Fibroblast of skin of right biceps (primary cell): ENCODE measurements at regions not wholly inside any gene's neighbourhood (a gene's known extent, or its start where the extent isn't known, plus 50 kb on each side); places are given as distances from the start of the nearest gene placed in this dataset.

Experiments used
- DNase-seq: peaks from one replicate; pipeline ENCODE4 v3.0.0-alpha.2; 2013

DNA sequence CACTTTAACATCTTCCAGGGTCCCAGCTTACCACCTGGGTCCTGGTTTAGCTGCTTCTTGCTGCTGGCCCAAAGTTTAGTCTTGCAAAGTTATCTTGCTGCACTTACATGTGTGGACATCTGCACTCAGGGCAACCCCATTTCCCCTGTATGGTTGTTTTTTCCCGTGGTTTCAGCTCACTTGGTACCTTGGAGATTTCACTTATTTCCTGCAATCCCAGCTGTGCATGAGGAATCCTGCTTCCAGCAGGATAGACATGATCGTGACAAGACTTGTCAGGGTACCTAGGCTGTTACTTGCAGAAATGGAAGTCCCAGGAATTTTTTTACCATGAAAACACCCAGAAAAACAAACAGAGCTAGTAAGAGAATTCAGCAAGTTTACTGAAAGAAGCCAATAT lies 95.9 kb upstream of the LEP start:
- DNase-seq: no peak

GRCh38 chr7:128146052-128146451 lies 95.0 kb upstream of the LEP start:
- no peak for DNase-seq

DNA sequence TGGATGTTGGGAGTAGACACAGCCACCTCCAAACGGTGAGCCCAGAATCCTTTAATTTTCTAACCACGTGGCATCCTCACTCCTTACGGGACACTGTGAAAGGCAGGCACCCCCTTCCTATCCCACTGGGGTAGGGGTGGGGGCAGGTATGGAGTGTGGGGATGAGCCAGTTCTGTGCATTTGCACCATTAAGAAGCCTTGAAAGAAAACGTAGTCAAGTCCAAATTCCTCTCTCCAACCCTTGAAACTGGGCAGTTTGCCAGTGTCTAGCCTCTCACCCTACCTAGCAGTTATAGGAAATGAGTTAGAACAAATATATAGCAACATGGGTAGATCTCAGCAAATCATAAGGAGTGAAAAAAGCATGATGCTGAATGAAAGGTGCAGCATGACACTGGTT lies 92.4 kb upstream of the LEP start:
- DNase-seq: no peak

GRCh38 chr7:128150223-128150865 lies 90.7 kb upstream of the LEP start:
- DNase-seq: no peak

- DNase-seq: no peak
Observed at GRCh38 chr7:128151635-128152034, 89.4 kb upstream of the LEP start.

GRCh38 chr7:128152721-128153120 lies 88.4 kb upstream of the LEP start:
- no peak for DNase-seq

DNA sequence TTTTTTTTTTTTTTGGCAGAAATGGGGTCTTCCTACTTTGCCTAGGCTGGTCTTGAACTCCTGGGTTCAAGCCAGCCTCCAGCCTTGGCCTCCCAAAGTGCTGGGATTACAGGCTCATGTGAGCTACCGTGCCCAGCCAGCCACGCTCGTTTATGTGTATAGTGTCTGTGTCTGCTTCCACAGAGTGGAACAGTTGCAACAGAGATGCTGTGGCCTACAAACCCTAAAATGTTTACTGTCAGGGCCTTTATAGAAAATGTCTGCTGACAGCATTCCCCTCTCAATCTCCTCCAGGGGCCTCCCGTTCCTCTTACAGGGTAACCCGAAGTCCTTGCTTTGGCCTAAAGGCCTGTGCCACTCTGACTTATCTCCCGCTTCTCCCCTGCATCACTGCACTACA lies 87.6 kb upstream of the LEP start:
- DNase-seq: no peak

DNA sequence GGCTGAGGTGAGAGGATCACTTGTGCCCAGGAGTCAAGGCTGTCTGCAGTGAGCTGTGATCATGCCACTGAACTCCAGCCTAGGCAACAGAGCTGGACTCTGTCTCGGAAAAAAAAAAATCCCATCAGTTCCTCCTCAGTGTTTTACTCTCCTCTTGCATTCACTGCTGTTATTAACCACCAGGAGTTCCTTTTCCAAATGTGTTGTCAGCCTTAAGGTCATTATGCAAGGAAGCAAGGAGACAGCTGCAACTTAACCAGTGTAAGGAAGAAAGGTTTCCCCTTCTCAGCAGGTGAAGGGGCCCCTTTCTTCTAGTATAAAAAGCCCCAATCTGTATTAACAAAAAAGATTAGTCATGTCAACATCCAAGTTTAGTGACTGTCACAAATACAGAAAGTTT lies 86.6 kb upstream of the LEP start:
- no peak for DNase-seq

DNA sequence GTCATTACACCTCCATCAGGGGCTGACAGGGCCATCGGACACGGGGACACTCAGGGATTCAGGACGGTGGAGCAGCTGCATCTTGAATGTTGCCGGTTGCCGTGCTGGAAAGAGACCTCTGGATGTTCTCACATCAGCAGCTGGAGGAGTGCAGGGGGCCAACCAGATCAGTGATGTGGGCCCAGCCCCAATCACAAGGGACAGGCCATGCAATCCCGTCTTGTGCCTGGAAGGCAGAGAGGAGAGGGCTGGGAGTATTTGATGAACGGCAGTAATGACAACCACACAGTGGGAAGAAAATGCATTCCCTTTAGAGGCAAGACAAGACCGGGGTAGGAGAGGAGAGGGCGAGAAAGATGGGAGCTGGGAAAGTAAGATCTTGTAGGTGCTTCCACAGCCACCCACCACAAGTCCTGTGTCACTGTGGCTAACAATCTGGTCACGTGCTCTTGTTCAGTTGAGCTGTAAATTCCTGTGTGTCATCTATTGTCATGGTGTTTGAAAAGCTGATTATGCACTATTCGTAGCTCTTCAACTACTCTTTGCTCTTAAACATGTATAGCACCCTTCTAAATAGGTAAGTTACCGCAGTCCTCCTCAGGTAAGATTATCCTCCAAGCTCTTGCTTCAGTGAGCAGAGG lies 85.9 kb upstream of the LEP start:
- DNase-seq: no peak

- no peak for DNase-seq
Observed at GRCh38 chr7:128157906-128158305, 83.2 kb upstream of the LEP start.

DNA sequence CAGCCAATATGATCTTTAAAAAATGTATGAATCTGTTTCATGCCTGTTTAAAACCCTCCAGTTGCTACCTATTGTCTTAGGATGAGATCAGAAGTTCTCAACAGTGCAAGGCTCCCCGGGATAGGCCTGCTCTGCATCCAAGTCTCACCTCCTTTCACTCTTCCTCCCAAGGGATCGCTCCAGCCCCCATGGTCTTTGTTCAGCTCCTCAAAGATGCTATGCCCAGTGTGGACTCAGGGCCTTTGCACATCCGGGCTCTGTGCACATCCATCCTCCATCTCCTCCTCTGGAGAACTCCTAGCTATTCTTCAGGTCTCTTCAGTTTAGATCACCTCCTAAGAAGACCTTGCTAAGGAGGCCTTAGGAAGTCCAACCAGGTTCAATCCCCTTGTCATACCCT lies 82.7 kb upstream of the LEP start:
- no peak for DNase-seq

GRCh38 chr7:128160296-128160695 lies 80.8 kb upstream of the LEP start:
- DNase-seq: no peak

- no peak for DNase-seq
Observed at GRCh38 chr7:128161466-128162125, 79.5 kb upstream of the LEP start.

- no peak for DNase-seq
Observed at GRCh38 chr7:128162666-128163065, 78.4 kb upstream of the LEP start.

DNA sequence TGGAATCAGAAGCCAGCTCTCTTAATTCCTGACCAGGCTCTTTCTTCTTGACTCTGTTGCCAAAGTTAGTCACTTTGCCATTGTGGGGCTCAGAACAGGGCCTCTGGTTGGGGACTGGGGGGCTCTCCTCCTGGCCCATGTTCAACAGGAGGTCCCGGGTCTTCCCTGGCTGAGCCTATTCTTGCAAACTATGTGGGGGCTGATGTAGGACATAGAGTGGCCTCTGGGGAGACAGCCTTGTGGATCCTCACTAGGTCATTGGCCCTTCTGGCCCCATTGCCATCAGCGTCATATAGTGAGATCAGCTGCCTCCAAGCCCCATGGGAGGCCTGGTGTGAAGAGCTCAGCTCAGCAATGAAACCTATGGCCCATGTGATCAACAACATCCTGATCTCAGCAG lies 77.6 kb upstream of the LEP start:
- no peak for DNase-seq

DNA sequence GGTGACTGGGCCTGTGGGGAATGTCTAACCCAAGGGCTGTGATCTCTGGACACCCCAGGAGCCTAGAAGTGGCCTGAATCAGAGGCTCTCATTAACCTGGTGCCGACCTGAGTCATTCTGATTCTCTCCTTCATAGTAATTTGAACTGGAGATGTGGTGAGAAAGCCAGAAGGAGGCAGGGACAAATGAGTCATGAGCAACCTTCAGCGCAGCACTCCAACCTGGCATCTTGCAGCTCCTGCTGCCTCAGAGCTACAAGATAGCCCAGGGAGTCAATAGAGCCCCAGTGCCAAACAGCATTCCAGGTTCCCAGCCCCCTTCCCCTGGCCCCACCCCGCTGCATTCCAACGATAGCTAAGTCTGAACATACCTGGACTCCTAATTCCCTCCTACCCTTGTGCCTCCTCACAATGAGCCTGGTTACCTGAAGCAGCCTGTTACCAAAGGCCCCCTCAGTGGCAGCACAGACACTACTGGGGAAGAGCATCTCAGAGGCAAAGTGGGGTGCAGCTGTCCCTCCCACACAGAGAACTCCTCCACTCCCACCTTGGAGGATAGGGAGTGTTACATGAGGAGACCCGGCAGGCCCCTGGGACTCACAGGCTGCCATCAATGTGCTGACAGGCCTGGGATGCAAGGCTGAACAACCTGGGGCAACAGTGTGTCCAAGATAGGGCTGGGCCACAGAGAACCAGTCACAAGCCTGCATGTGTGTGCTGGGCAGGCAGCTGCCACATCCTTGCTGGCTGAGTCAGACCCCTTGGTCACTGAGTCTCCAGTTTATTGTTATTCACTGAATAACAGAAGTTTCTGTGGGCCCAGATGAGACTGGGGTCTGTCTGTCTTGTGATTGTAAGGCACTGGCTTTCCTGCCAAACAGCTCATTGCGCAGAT lies 76.8 kb upstream of the LEP start:
- DNase-seq: peak; percentile 73

DNA sequence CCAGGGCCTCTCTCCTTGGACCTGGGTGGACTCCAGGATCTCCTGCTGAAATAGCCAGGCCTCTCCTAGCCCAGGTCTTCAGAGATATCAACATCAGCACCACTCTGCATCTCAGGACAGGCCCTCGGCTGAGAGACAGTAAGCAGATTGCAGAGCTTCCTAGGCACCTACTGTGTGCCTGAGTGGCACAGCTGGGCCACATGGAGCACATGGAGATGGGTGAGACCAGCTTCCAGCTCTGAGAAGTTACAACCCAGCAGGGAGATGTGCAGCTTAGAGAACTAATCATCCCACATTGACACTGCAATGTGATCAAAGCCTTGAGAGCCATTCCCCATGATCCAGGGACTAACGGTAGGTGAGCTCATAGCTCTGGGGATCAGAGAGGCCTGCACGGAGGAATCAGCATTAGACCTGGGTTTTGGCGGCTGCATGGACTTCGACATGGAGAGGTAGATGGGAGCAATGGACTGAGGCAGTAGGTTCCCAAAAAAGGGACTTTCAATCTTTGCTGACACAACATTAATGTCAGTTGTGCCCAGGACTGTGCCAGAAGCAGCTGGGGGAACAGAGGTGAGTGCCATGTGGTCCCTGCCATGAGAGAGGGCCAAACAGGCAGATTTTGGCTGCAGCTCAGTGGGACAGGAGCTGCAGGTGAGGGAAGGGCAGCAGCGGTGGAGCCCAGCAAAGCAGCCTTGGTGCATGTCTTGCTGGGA lies 76.0 kb upstream of the LEP start:
- no peak for DNase-seq

DNA sequence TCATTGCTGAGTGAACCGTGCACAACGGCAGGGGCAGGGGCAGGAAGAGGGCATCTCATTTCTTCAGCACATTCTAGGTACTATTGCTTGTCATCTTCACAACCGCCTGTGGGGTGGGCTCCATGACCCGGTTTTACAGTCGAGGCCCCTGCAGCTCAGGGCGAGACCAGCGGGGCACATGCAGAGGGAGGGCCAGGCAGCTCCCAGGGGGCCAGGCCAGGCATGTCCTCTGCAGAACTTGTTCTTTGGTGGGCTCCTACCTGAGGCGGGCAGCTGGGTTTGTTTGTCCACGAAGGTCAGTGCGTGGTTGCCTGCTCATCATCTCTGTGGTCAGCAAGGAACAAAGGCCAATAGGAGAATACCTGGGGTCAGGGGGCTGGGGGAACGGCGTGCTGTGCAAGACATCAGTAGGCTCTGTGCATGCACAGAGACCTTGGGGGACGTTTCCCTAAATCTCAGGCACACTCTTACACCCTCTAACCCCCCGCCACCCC lies 75.1 kb upstream of the LEP start:
- DNase-seq: no peak

- DNase-seq: no peak
Observed at GRCh38 chr7:128166603-128167041, 74.5 kb upstream of the LEP start.

- DNase-seq: peak; percentile 78
Observed at GRCh38 chr7:128167042-128167701, 73.9 kb upstream of the LEP start.

DNA sequence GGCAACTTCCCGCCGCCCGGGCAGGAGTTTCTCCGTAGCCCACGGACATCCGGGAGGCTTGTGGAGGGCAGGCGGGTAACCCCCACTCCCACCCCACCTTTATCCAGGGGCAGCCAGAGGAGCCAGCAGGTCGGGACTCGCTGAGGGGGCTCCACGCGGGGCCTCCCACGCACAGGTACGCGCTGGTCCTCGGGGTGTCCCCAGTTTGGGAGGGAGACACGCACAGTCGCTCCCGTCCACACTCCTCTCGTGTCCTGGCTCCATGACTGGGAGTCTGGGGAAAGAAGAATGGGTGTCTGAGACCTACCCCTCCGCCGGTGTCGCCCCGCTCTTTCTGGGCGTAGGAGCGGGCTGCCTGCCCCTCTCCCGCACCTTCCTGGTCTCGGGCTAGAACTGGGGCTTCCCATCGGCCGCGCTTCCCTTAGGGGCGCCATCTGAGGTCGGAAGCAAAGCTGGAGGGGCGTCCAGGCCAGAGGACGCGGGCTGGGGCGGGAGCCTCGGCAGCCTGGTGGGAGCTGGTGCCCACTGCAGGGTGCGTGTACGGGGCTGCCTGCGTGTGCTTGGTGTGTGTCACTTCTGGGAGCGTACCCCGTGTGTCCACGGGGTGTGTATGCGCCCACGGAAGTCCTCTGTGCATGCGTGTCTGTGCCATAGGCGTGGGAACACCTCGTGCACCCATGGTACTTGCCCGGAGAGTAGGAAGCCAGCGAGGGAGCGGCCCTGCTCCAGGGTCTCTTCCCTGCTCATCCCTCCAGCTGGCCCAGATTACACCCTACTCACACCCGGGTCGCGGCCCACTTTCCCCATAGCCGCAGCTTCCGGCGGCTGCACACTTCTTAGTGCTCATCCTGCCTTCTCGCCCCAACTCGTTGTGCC lies 73.0 kb upstream of the LEP start:
- no peak for DNase-seq
